ENCODE measurements at regions not wholly inside any gene's neighbourhood (a gene's known extent, or its start where the extent isn't known, plus 50 kb on each side); places are given as distances from the start of the nearest gene placed in this dataset.

- Histone ChIP-seq H3K9me3 (no peaks in the 10 kb centered on the region), H3K27me3 (no peaks in the 10 kb centered on the region), H3K27ac (no peak overlapping the region), H3K4me1 (no peaks in the 10 kb centered on the region), H3K4me3 (no peak overlapping the region), H3K36me3 (no peaks in the 10 kb centered on the region)
- DNase-seq (ENCODE audit: low spot score in 2 of 2), result no peak
- no peak for TF ChIP-seq POLR2A (IDR thresholded peaks at IDR 0.05)
- no peak for TF ChIP-seq POLR2AphosphoS5 (IDR thresholded peaks at IDR 0.05)
- no peak for TF ChIP-seq CTCF (IDR thresholded peaks at IDR 0.05)
- TF ChIP-seq EP300 (IDR thresholded peaks at IDR 0.05), result no peak
- 94% methylated on average over 4 of the region's 4 CpGs for WGBS
These were observed 324.0 kb downstream of the RPS6KC1 start for GRCh38 chr1:213375002-213375401.

GRCh38 chr1:213376862-213377372 is 325.9 kb downstream of the RPS6KC1 start:
- Histone ChIP-seq H3K9me3 (no peaks in the 10 kb centered on the region), H3K36me3 (no peaks in the 10 kb centered on the region), H3K27me3 (no peaks in the 10 kb centered on the region), H3K27ac (no peak overlapping the region), H3K4me3 (no peak overlapping the region), H3K4me1 (no peaks in the 10 kb centered on the region)
- TF ChIP-seq EP300 (IDR thresholded peaks at IDR 0.05) (no peak), POLR2A (IDR thresholded peaks at IDR 0.05) (no peak), POLR2AphosphoS5 (IDR thresholded peaks at IDR 0.05) (no peak), CTCF (IDR thresholded peaks at IDR 0.05) (no peak)
- DNase-seq (ENCODE audit: low spot score in 2 of 2), result no peak
- WGBS, result 67% methylated on average over 8 of the region's 8 CpGs

- Histone ChIP-seq H3K27me3 (no peaks in the 10 kb centered on the region), H3K36me3 (no peaks in the 10 kb centered on the region), H3K9me3 (no peaks in the 10 kb centered on the region), H3K27ac (no peak overlapping the region), H3K4me3 (no peak overlapping the region), H3K4me1 (no peaks in the 10 kb centered on the region)
- WGBS, result 88% methylated on average over 11 of the region's 11 CpGs
- no peak for DNase-seq (ENCODE audit: low spot score in 2 of 2)
- TF ChIP-seq CTCF (IDR thresholded peaks at IDR 0.05) (no peak), EP300 (IDR thresholded peaks at IDR 0.05) (no peak), POLR2AphosphoS5 (IDR thresholded peaks at IDR 0.05) (no peak), POLR2A (IDR thresholded peaks at IDR 0.05) (no peak)
These were observed 329.8 kb downstream of the RPS6KC1 start for GRCh38 chr1:213380865-213381264.

GRCh38 chr1:213381572-213382084 is 330.6 kb downstream of the RPS6KC1 start:
- WGBS, result 26% methylated on average over 17 of the region's 17 CpGs
- Histone ChIP-seq H3K36me3 (no peaks in the 10 kb centered on the region), H3K4me3 (no peak overlapping the region), H3K4me1 (no peaks in the 10 kb centered on the region), H3K27me3 (no peaks in the 10 kb centered on the region), H3K9me3 (no peaks in the 10 kb centered on the region), H3K27ac (no peak overlapping the region)
- no peak for DNase-seq (ENCODE audit: low spot score in 2 of 2)
- TF ChIP-seq EP300 (IDR thresholded peaks at IDR 0.05), result no peak
- TF ChIP-seq CTCF (IDR thresholded peaks at IDR 0.05), result no peak
- no peak for TF ChIP-seq POLR2AphosphoS5 (IDR thresholded peaks at IDR 0.05)
- no peak for TF ChIP-seq POLR2A (IDR thresholded peaks at IDR 0.05)

GRCh38 chr1:213383465-213383864 is 332.4 kb downstream of the RPS6KC1 start:
- WGBS, result 100% methylated on average over 3 of the region's 3 CpGs

More at GRCh38 chr1:213383465-213383864, 332.4 kb downstream of the RPS6KC1 start:
- TF ChIP-seq EP300 (IDR thresholded peaks at IDR 0.05) (no peak), POLR2A (IDR thresholded peaks at IDR 0.05) (no peak), CTCF (IDR thresholded peaks at IDR 0.05) (no peak), POLR2AphosphoS5 (IDR thresholded peaks at IDR 0.05) (no peak)
- Histone ChIP-seq H3K36me3 (no peaks in the 10 kb centered on the region), H3K4me1 (no peaks in the 10 kb centered on the region), H3K27ac (no peak overlapping the region), H3K9me3 (no peaks in the 10 kb centered on the region), H3K27me3 (no peaks in the 10 kb centered on the region), H3K4me3 (no peak overlapping the region)
- DNase-seq (ENCODE audit: low spot score in 2 of 2), result no peak
